ENCODE measurements at regions not wholly inside any gene's neighbourhood (a gene's known extent, or its start where the extent isn't known, plus 50 kb on each side); places are given as distances from the start of the nearest gene placed in this dataset.

DNA sequence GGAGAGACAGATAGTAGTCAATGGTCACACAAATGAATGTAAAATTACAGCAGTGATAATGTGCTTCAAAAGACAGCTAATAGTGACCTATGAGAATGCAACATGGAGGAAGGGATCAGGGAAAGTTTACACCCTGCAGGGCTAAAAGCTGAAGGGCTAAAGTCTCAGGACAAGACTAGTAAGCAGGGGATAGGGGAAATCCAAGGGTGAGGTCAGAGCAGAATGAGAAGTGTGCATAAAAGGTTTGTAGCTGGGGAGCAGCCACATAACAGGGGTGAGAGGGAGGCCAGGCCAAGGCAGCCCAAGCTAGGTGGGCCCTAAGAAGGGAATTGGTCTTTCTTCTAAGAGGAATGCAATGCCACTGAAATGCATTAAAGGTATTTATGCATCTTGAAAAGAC, 746.3 kb downstream of the SATB2 start:
- TF ChIP-seq, protein P1, sequence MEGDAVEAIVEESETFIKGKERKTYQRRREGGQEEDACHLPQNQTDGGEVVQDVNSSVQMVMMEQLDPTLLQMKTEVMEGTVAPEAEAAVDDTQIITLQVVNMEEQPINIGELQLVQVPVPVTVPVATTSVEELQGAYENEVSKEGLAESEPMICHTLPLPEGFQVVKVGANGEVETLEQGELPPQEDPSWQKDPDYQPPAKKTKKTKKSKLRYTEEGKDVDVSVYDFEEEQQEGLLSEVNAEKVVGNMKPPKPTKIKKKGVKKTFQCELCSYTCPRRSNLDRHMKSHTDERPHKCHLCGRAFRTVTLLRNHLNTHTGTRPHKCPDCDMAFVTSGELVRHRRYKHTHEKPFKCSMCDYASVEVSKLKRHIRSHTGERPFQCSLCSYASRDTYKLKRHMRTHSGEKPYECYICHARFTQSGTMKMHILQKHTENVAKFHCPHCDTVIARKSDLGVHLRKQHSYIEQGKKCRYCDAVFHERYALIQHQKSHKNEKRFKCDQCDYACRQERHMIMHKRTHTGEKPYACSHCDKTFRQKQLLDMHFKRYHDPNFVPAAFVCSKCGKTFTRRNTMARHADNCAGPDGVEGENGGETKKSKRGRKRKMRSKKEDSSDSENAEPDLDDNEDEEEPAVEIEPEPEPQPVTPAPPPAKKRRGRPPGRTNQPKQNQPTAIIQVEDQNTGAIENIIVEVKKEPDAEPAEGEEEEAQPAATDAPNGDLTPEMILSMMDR (IDR thresholded peaks at IDR 0.05; ENCODE audit: low read length) = no peak
- no peak for TF ChIP-seq EZH2 (IDR thresholded peaks at IDR 0.05; ENCODE audit: borderline replicate concordance, low read length)

Measured in OCI-LY1 (cell line).